HCT116 (cell line): ENCODE measurements at regions not wholly inside any gene's neighbourhood (a gene's known extent, or its start where the extent isn't known, plus 50 kb on each side); places are given as distances from the start of the nearest gene placed in this dataset.

Source experiments
- ATAC-seq: fragments of 200-7000 bp; cut with Tn5 transposase; 2 replicates; pipeline ENCODE4 v1.9.1; 2020; ENCODE audit warnings: mild to moderate bottlenecking, moderate library complexity
- BruUV-seq: library from RNA; stranded (reverse); fragments of 400-500 nt; replicated peaks from 2 replicates; lab custom pipeline; 2021; lab: Mats Ljungman, UMichigan
- CTCF ChIA-PET: fragments of 300-600 bp; sonication (Branson Sonifier 250); formaldehyde crosslinking; loops from one replicate; lab custom pipeline; 2021; ENCODE audit warnings: antibody characterized with exemption; lab: Charles Lee
- POLR2A ChIA-PET: fragments of 300-600, 350-600 bp; sonication (Branson Sonifier 250); formaldehyde crosslinking; loops from one replicate; lab custom pipeline; 2021; ENCODE audit warnings: antibody characterized with exemption; lab: Charles Lee
- RAD21 ChIA-PET, 2 experiments: fragments of 300-600 bp; sonication (Branson Sonifier 250); formaldehyde crosslinking; loops; one replicate each; lab custom pipeline; 2023; ENCODE audit warnings: low total read pairs in 2 of 2; ENCODE audit not compliant: uncharacterized antibody in 2 of 2, unreplicated experiment in 2 of 2, low non-redundant PET in 1 of 2; lab: Charles Lee
- DNase-seq: peaks from one replicate; pipeline ENCODE4 v3.0.0-alpha.2; 2010; ENCODE audit warnings: low read depth, low spot score
- H2AFZ ChIP-seq: fragments of 200-600 bp; shearing (Covaris generic), sonication (generic); 2 replicates; pipeline ENCODE4 v1.6.1; 2017; ENCODE audit warnings: low read depth, mixed run types, mixed read lengths, antibody characterized with exemption, low read length; ENCODE audit not compliant: poor library complexity, severe bottlenecking
- H3K27ac ChIP-seq: 2 replicates; pipeline ENCODE4 v1.5.1; 2012; ENCODE audit warnings: low read depth, low read length
- H3K27me3 ChIP-seq: fragments of 200-600 bp; sonication (generic); 2 replicates; pipeline ENCODE4 v1.6.1; 2016; ENCODE audit warnings: mixed run types, low read length, mixed read lengths; ENCODE audit not compliant: insufficient read depth
- H3K36me3 ChIP-seq, 2 experiments: fragments of 200-500 bp in 1 of 2; fragments of 200-600 bp in 1 of 2; sonication (Bioruptor generic) in 1 of 2; sonication (generic) in 1 of 2; 2 replicates each; pipeline versions ENCODE4 v1.5.1 to v1.6.1; 2014 to 2016; ENCODE audit warnings: low read length in 2 of 2, inconsistent platforms in 1 of 2, mixed read lengths in 1 of 2, mixed run types in 1 of 2; ENCODE audit not compliant: insufficient read depth in 2 of 2, control insufficient read depth in 1 of 2
- H3K4me1 ChIP-seq, 2 experiments: fragments of 200-600 bp in 1 of 2; sonication (generic) in 1 of 2; 2 replicates each; pipeline versions ENCODE4 v1.5.1 to v1.6.1; 2012 to 2017; ENCODE audit warnings: low read length in 2 of 2, inconsistent platforms in 1 of 2, mild to moderate bottlenecking in 1 of 2, mixed read lengths in 1 of 2, mixed run types in 1 of 2, moderate library complexity in 1 of 2; ENCODE audit not compliant: insufficient read depth in 2 of 2, control insufficient read depth in 1 of 2
- H3K4me2 ChIP-seq: fragments of 200-600 bp; sonication (generic); 2 replicates; pipeline ENCODE4 v1.6.1; 2017; ENCODE audit warnings: mixed run types, low read length, mixed read lengths
- H3K4me3 ChIP-seq, 2 experiments: fragments of 200-600 bp in 1 of 2; sonication (generic) in 1 of 2; replicated peaks in 1 of 2; 2 replicates each; pipeline ENCODE4 v1.5.1; 2011 to 2016; ENCODE audit warnings: low read length in 2 of 2, control low read depth in 1 of 2, low read depth in 1 of 2, mild to moderate bottlenecking in 1 of 2, mixed read lengths in 1 of 2, mixed run types in 1 of 2
- H3K79me2 ChIP-seq: fragments of 200-600 bp; sonication (generic); 2 replicates; pipeline ENCODE4 v1.6.1; 2017; ENCODE audit warnings: mild to moderate bottlenecking, mixed run types, low read length, moderate library complexity, mixed read lengths; ENCODE audit not compliant: insufficient read depth
- H3K9ac ChIP-seq: fragments of 200-600 bp; sonication (generic); 2 replicates; pipeline ENCODE4 v1.6.1; 2016; ENCODE audit warnings: low read length, mixed read lengths
- H3K9me2 ChIP-seq: fragments of 200-600 bp; sonication (generic), shearing (Covaris generic); 2 replicates; pipeline ENCODE4 v1.6.1; 2017; ENCODE audit warnings: mixed run types, mild to moderate bottlenecking, moderate library complexity; ENCODE audit not compliant: insufficient read depth
- H3K9me3 ChIP-seq, 2 experiments: fragments of 200-500 bp in 1 of 2; fragments of 200-600 bp in 1 of 2; sonication (Bioruptor generic) in 1 of 2; sonication (generic) in 1 of 2; 2 replicates each; pipeline ENCODE4 v1.6.1; 2014 to 2017; ENCODE audit warnings: low read length in 2 of 2, mixed read lengths in 2 of 2, inconsistent platforms in 1 of 2, low read depth in 1 of 2, mild to moderate bottlenecking in 1 of 2, mixed run types in 1 of 2, moderate library complexity in 1 of 2; ENCODE audit not compliant: control insufficient read depth in 1 of 2, insufficient read depth in 1 of 2
- H4K20me1 ChIP-seq: fragments of 200-600 bp; sonication (generic), shearing (Covaris generic); 2 replicates; pipeline ENCODE4 v1.6.1; 2017; ENCODE audit warnings: mixed run types, mild to moderate bottlenecking, moderate library complexity; ENCODE audit not compliant: insufficient read depth
- ELF1 ChIP-seq: IDR thresholded peaks from 2 replicates; pipeline ENCODE4 v1.6.1; 2012; ENCODE audit warnings: low read depth, borderline replicate concordance
- RAD21 ChIP-seq: IDR thresholded peaks from 2 replicates; pipeline ENCODE4 v1.6.1; 2012; ENCODE audit warnings: low read depth, mild to moderate bottlenecking
- REST ChIP-seq: IDR thresholded peaks from 2 replicates; pipeline ENCODE4 v1.6.1; 2012; ENCODE audit warnings: low read depth
- SIN3A ChIP-seq: IDR thresholded peaks from 2 replicates; pipeline ENCODE4 v1.6.1; 2012; ENCODE audit warnings: low read depth
- intact Hi-C: fragments of 100-400 bp; cut with micrococcal nuclease; formaldehyde crosslinking; loops from 2 replicates; pipeline ENCODE4 v1.10.0; 2022

- Histone ChIP-seq H3K4me2 (no peak overlapping the region), H3K4me1 (no peaks in the 10 kb centered on the region), H3K4me3 (no peak overlapping the region), H3K9me3 (peaks cover 0 to 7% of the 10 kb centered on the region in 2 experiments; a peak in 1 of 4 replicates), H3K27me3 (no peaks in the 10 kb centered on the region; the same call in 1 of the 2 replicates), H3K27ac (no peak overlapping the region), H3K9ac (no peak overlapping the region), H2AFZ (no peak overlapping the region), H3K36me3 (no peaks in the 10 kb centered on the region), H3K9me2 (no peaks in the 10 kb centered on the region), H4K20me1 (no peaks in the 10 kb centered on the region), H3K79me2 (no peaks in the 10 kb centered on the region)
- BruUV-seq: no TSS peak
- ATAC-seq (no peak), DNase-seq (no peak)
- ChIA-PET RAD21 (no interaction called here), CTCF (no interaction called here), POLR2A (no interaction called here)
- TF ChIP-seq SIN3A: no peak
- TF ChIP-seq ELF1: no peak
- no peak for TF ChIP-seq REST
- no peak for TF ChIP-seq RAD21
- intact Hi-C loops: no loop called here
Observed at GRCh38 chr2:16062471-16063250, 122.3 kb downstream of the MYCN start.
